ENCODE measurements at regions not wholly inside any gene's neighbourhood (a gene's known extent, or its start where the extent isn't known, plus 50 kb on each side); places are given as distances from the start of the nearest gene placed in this dataset.

GRCh38 chr12:124622764-124623163, 55.4 kb upstream of the NCOR2 start:
- no peaks in the 10 kb centered on the region for H3K9me3 ChIP-seq (ENCODE audit: insufficient read depth, low read length, severe bottlenecking)
- H3K4me1 ChIP-seq (ENCODE audit: insufficient read depth, low read length) = no peaks in the 10 kb centered on the region
- H3K27ac ChIP-seq (ENCODE audit: low read length) = no peak overlapping the region
- no peak for DNase-seq
- H3K79me2 ChIP-seq (ENCODE audit: insufficient read depth, low read length) = no peaks in the 10 kb centered on the region
- no peaks in the 10 kb centered on the region for H3K36me3 ChIP-seq (ENCODE audit: insufficient read depth, low read length)
- TF ChIP-seq CTCF (IDR thresholded peaks at IDR 0.05; ENCODE audit: borderline replicate concordance, extremely low read depth, low read length, poor library complexity, severe bottlenecking) = no peak
- TF ChIP-seq EZH2 (IDR thresholded peaks at IDR 0.05; ENCODE audit: borderline replicate concordance, low read depth, low read length, severe bottlenecking) = no peak
- no peak overlapping the region for H3K4me3 ChIP-seq (ENCODE audit: low read depth in 1 of 2, low read length in 2 of 2)
- H3K9ac ChIP-seq (ENCODE audit: low read depth, low read length) = no peak overlapping the region
- no peaks in the 10 kb centered on the region for H3K27me3 ChIP-seq (ENCODE audit: insufficient read depth, low read length, poor library complexity)
- no peak overlapping the region for H3K4me2 ChIP-seq (ENCODE audit: insufficient read depth, low read length)
- H2AFZ ChIP-seq (ENCODE audit: low read depth, low read length) = no peak overlapping the region
- ATAC-seq (ENCODE audit: insufficient read depth, low read depth) = no peak
- H4K20me1 ChIP-seq (ENCODE audit: insufficient read depth, low read length) = no peaks in the 10 kb centered on the region

GRCh38 chr12:124622331-124622730, 54.9 kb upstream of the NCOR2 start:
- no peaks in the 10 kb centered on the region for H3K27me3 ChIP-seq (ENCODE audit: insufficient read depth, low read length, poor library complexity)
- H3K4me2 ChIP-seq (ENCODE audit: insufficient read depth, low read length) = no peak overlapping the region
- H4K20me1 ChIP-seq (ENCODE audit: insufficient read depth, low read length) = no peaks in the 10 kb centered on the region
- no peaks in the 10 kb centered on the region for H3K79me2 ChIP-seq (ENCODE audit: insufficient read depth, low read length)
- no peak overlapping the region for H3K9ac ChIP-seq (ENCODE audit: low read depth, low read length)
- no peak overlapping the region for H2AFZ ChIP-seq (ENCODE audit: low read depth, low read length)
- no peak overlapping the region for H3K4me3 ChIP-seq (ENCODE audit: low read depth in 1 of 2, low read length in 2 of 2)
- H3K27ac ChIP-seq (ENCODE audit: low read length) = no peak overlapping the region
- H3K36me3 ChIP-seq (ENCODE audit: insufficient read depth, low read length) = no peaks in the 10 kb centered on the region
- no peaks in the 10 kb centered on the region for H3K4me1 ChIP-seq (ENCODE audit: insufficient read depth, low read length)
- H3K9me3 ChIP-seq (ENCODE audit: insufficient read depth, low read length, severe bottlenecking) = no peaks in the 10 kb centered on the region
- DNase-seq (no peak), ATAC-seq (ENCODE audit: insufficient read depth, low read depth) (no peak)
- TF ChIP-seq EZH2 (IDR thresholded peaks at IDR 0.05; ENCODE audit: borderline replicate concordance, low read depth, low read length, severe bottlenecking) (no peak), CTCF (IDR thresholded peaks at IDR 0.05; ENCODE audit: borderline replicate concordance, extremely low read depth, low read length, poor library complexity, severe bottlenecking) (no peak)

GRCh38 chr12:124621296-124621660, 53.9 kb upstream of the NCOR2 start:
- Histone ChIP-seq H3K36me3 (ENCODE audit: insufficient read depth, low read length) (no peaks in the 10 kb centered on the region), H2AFZ (ENCODE audit: low read depth, low read length) (no peak overlapping the region), H3K9me3 (ENCODE audit: insufficient read depth, low read length, severe bottlenecking) (no peaks in the 10 kb centered on the region), H3K9ac (ENCODE audit: low read depth, low read length) (no peak overlapping the region), H4K20me1 (ENCODE audit: insufficient read depth, low read length) (no peaks in the 10 kb centered on the region), H3K27me3 (ENCODE audit: insufficient read depth, low read length, poor library complexity) (no peaks in the 10 kb centered on the region), H3K4me1 (ENCODE audit: insufficient read depth, low read length) (no peaks in the 10 kb centered on the region), H3K4me2 (ENCODE audit: insufficient read depth, low read length) (no peak overlapping the region), H3K27ac (ENCODE audit: low read length) (no peak overlapping the region), H3K79me2 (ENCODE audit: insufficient read depth, low read length) (no peaks in the 10 kb centered on the region), H3K4me3 (ENCODE audit: low read depth in 1 of 2, low read length in 2 of 2) (no peak overlapping the region)
- ATAC-seq (ENCODE audit: insufficient read depth, low read depth) = no peak
- TF ChIP-seq CTCF (IDR thresholded peaks at IDR 0.05; ENCODE audit: borderline replicate concordance, extremely low read depth, low read length, poor library complexity, severe bottlenecking) (no peak), EZH2 (IDR thresholded peaks at IDR 0.05; ENCODE audit: borderline replicate concordance, low read depth, low read length, severe bottlenecking) (no peak)
- DNase-seq = no peak
